Suprapubic skin (tissue), 4 donors: ENCODE measurements at regions not wholly inside any gene's neighbourhood (a gene's known extent, or its start where the extent isn't known, plus 50 kb on each side); places are given as distances from the start of the nearest gene placed in this dataset.

Experiments
- DNase-seq, 2 donors: peaks; one replicate each; pipeline ENCODE4 v3.0.0-alpha.2; 2019; ENCODE audit warnings: low spot score in 2 of 2
- H3K27ac ChIP-seq: fragments of 200-600 bp; sonication (generic); one replicate; pipeline ENCODE4 v1.5.1; 2019
- H3K27me3 ChIP-seq: fragments of 200-600 bp; sonication (generic); one replicate; pipeline ENCODE4 v1.5.1; 2019
- H3K36me3 ChIP-seq: fragments of 200-600 bp; sonication (generic); one replicate; pipeline ENCODE4 v1.5.1; 2019
- H3K4me1 ChIP-seq: fragments of 200-600 bp; sonication (generic); one replicate; pipeline ENCODE4 v1.5.1; 2019
- H3K4me3 ChIP-seq: fragments of 200-600 bp; sonication (generic); one replicate; pipeline ENCODE4 v1.5.1; 2019; ENCODE audit warnings: mild to moderate bottlenecking
- H3K9me3 ChIP-seq: fragments of 200-600 bp; sonication (generic); one replicate; pipeline ENCODE4 v1.5.1; 2019
- CTCF ChIP-seq, 2 donors: fragments of 200-600 bp in 1 of 2; fragments of 450-650 bp in 1 of 2; sonication (generic) in 1 of 2; IDR thresholded peaks; one replicate each; pipeline ENCODE4 v1.5.1; 2016 to 2019; ENCODE audit warnings: antibody characterized with exemption in 2 of 2, mild to moderate bottlenecking in 1 of 2, moderate library complexity in 1 of 2
- EP300 ChIP-seq: sonication (generic); formaldehyde crosslinking; IDR thresholded peaks from one replicate; pipeline ENCODE4 v1.6.1; 2017; ENCODE audit warnings: antibody characterized with exemption
- POLR2A ChIP-seq, 2 donors: fragments of 450-650 bp; IDR thresholded peaks; one replicate each; pipeline ENCODE4 v1.6.1; 2017; ENCODE audit warnings: antibody characterized with exemption in 2 of 2, mild to moderate bottlenecking in 2 of 2, moderate library complexity in 2 of 2
- POLR2AphosphoS5 ChIP-seq, 3 donors: sonication (generic); formaldehyde crosslinking; IDR thresholded peaks; one replicate each; pipeline ENCODE4 v1.6.1; 2017; ENCODE audit warnings: antibody characterized with exemption in 3 of 3
- WGBS: methylation state at CpG from one replicate; pipeline ENCODE4 v1.1.5; 2018; 5-methylcytosine and 5-hydroxymethylcytosine counted together

GRCh38 chr14:71471634-71472355 is 460.4 kb upstream of the RGS6 start:
- Histone ChIP-seq H3K4me1 (peaks cover 20% of the 10 kb centered on the region), H3K9me3 (no peaks in the 10 kb centered on the region), H3K27ac (no peak overlapping the region), H3K4me3 (no peak overlapping the region), H3K27me3 (no peaks in the 10 kb centered on the region), H3K36me3 (no peaks in the 10 kb centered on the region)
- DNase-seq, result no peak
- TF ChIP-seq EP300 (no peak), CTCF (IDR thresholded peaks at IDR 0.05) (no peak), POLR2A (IDR thresholded peaks at IDR 0.05) (no peak), POLR2AphosphoS5 (IDR thresholded peaks at IDR 0.05) (no peak)
- 80% methylated on average over 6 of the region's 6 CpGs for WGBS

GRCh38 chr14:71472356-71473340 is 459.6 kb upstream of the RGS6 start:
- H3K9me3 ChIP-seq, result no peaks in the 10 kb centered on the region
- WGBS, result 85% methylated on average over 4 of the region's 4 CpGs

GRCh38 chr14:71473843-71474242 is 458.4 kb upstream of the RGS6 start:
- no peak for DNase-seq
- H3K4me3 ChIP-seq, result no peak overlapping the region
- H3K4me1 ChIP-seq, result peaks cover 21% of the 10 kb centered on the region
- 62% methylated on average over 2 of the region's 2 CpGs for WGBS
- H3K27ac ChIP-seq, result no peak overlapping the region
- no peaks in the 10 kb centered on the region for H3K36me3 ChIP-seq
- no peaks in the 10 kb centered on the region for H3K9me3 ChIP-seq
- H3K27me3 ChIP-seq, result no peaks in the 10 kb centered on the region
- TF ChIP-seq CTCF (IDR thresholded peaks at IDR 0.05), result no peak
- no peak for TF ChIP-seq POLR2AphosphoS5 (IDR thresholded peaks at IDR 0.05)

More at GRCh38 chr14:71472356-71473340, 459.6 kb upstream of the RGS6 start:
- Histone ChIP-seq H3K27me3 (no peaks in the 10 kb centered on the region), H3K27ac (no peak overlapping the region), H3K4me1 (peaks cover 20% of the 10 kb centered on the region), H3K36me3 (no peaks in the 10 kb centered on the region), H3K4me3 (no peak overlapping the region)
- no peak for DNase-seq
- TF ChIP-seq CTCF (IDR thresholded peaks at IDR 0.05) (no peak), POLR2AphosphoS5 (IDR thresholded peaks at IDR 0.05) (no peak), EP300 (no peak), POLR2A (IDR thresholded peaks at IDR 0.05) (no peak)

GRCh38 chr14:71474301-71475265 is 457.6 kb upstream of the RGS6 start:
- H3K9me3 ChIP-seq, result no peaks in the 10 kb centered on the region
- no peak for DNase-seq
- no peak overlapping the region for H3K4me3 ChIP-seq
- TF ChIP-seq CTCF (IDR thresholded peaks at IDR 0.05) (no peak), POLR2AphosphoS5 (IDR thresholded peaks at IDR 0.05) (no peak), EP300 (no peak), POLR2A (IDR thresholded peaks at IDR 0.05) (no peak)
- H3K27me3 ChIP-seq, result no peaks in the 10 kb centered on the region
- H3K4me1 ChIP-seq, result peaks cover 26% of the 10 kb centered on the region
- 34% methylated on average over 4 of the region's 4 CpGs for WGBS
- H3K27ac ChIP-seq, result no peak overlapping the region
- no peaks in the 10 kb centered on the region for H3K36me3 ChIP-seq
